ENCODE measurements at regions not wholly inside any gene's neighbourhood (a gene's known extent, or its start where the extent isn't known, plus 50 kb on each side); places are given as distances from the start of the nearest gene placed in this dataset.

GRCh38 chr7:124338861-124339260 is 306.0 kb upstream of the TMEM229A start:
- no peak for ATAC-seq
- Histone ChIP-seq H3K27me3 (no peaks in the 10 kb centered on the region), H3K4me1 (no peaks in the 10 kb centered on the region), H3K4me3 (no peak overlapping the region), H3K36me3 (no peaks in the 10 kb centered on the region), H3K27ac (no peak overlapping the region), H3K9me3 (no peaks in the 10 kb centered on the region)
- no peak for TF ChIP-seq CTCF (IDR thresholded peaks at IDR 0.05)
- DNase-seq = no peak
- intact Hi-C loops (cut with DNase I) = no loop called here
- FAIRE-seq = no peak
- WGBS, 2 donors = 45 to 59% methylated on average over 2 of the region's 2 CpGs

DNA sequence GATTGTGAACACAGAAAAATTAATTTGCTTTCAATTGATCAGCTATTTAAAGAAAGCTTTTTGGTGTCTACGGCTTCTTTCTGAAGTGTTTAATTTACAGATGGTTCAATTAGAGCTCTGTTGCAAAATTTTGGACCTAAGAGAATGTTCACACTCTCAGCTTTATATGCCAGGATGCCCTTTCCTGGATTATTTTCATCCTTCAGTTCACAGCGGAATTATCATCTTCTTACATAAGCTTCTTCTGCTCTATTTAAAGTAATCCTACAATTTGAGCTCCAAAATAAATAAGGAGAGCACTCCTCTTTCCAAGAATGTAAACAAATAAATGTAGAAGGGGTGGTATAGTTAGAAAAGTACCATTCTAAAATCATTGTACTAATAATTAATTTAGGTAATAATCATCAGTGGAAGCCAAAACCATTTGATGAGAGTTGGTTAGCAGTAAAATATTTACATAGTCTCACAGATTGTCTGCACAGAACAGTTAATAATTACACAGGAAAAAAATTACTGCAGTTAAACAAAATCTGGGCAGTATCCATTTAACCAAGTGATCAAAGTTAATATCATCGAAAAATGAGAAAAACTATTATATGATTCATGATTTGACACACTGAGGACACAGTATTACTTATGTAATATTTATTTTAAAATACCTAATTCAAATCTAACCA is 298.0 kb upstream of the TMEM229A start:
- H3K27ac ChIP-seq = no peak overlapping the region
- WGBS, 2 donors = 22% methylated on average over 3 of the region's 3 CpGs
- no peaks in the 10 kb centered on the region for H3K27me3 ChIP-seq
- no peaks in the 10 kb centered on the region for H3K9me3 ChIP-seq
- no peak for TF ChIP-seq CTCF (IDR thresholded peaks at IDR 0.05)
- no peaks in the 10 kb centered on the region for H3K4me1 ChIP-seq
- no peak for ATAC-seq
- no peak overlapping the region for H3K4me3 ChIP-seq
- DNase-seq = no peak
- H3K36me3 ChIP-seq = no peaks in the 10 kb centered on the region
- FAIRE-seq = no peak
- intact Hi-C loops (cut with DNase I) = no loop called here

DNA sequence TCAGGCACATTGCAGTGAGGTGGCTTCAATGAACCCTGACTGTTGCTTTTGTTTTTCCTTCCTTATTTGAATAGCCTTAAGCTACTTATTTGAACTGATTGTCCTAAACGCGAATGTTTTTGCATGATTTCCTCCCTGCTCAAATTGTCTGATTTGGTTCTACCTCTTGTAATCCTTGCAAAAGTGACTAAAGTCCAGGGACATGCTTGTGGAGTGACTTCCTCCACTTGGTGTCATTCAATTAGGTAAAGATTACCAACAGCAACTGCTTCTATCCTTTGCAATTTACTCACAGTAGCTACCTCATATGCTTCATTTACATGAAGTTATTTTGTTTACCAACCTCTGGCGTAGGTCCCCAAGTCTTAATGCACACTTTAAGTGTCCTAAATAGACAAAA is 295.9 kb upstream of the TMEM229A start:
- no peak for DNase-seq
- no peak for ATAC-seq
- Histone ChIP-seq H3K27me3 (no peaks in the 10 kb centered on the region), H3K36me3 (no peaks in the 10 kb centered on the region), H3K4me3 (no peak overlapping the region), H3K27ac (no peak overlapping the region), H3K4me1 (no peaks in the 10 kb centered on the region), H3K9me3 (no peaks in the 10 kb centered on the region)
- no peak for FAIRE-seq
- no peak for TF ChIP-seq CTCF (IDR thresholded peaks at IDR 0.05)
- intact Hi-C loops (cut with DNase I) = no loop called here
- 42 to 43% methylated on average over 3 of the region's 3 CpGs for WGBS, 2 donors

DNA sequence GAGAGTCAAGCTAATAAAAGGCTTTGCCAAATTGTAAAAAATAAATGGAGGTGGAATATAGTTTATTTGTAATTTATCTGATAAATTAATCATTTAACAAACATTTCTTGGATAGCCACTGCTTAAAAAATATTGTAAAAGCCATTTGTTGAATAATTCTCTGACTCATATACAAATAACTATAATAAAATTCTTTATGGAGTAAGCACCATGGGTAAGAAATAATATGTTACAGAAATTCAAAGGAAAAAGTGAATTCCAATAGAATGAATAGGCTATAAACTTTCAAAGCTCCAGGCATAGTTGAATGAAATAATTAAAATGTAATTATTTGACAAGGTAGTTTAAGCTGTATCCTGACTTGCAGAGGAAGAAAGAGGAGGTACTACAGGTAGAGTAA is 291.4 kb upstream of the TMEM229A start:
- DNase-seq (no peak), ATAC-seq (no peak), FAIRE-seq (no peak)
- TF ChIP-seq CTCF (IDR thresholded peaks at IDR 0.05) = no peak
- no peaks in the 10 kb centered on the region for H3K9me3 ChIP-seq
- H3K27me3 ChIP-seq = no peaks in the 10 kb centered on the region
- intact Hi-C loops (cut with DNase I) = no loop called here
- no peaks in the 10 kb centered on the region for H3K36me3 ChIP-seq
- no peaks in the 10 kb centered on the region for H3K4me1 ChIP-seq
- no peak overlapping the region for H3K27ac ChIP-seq
- no peak overlapping the region for H3K4me3 ChIP-seq

DNA sequence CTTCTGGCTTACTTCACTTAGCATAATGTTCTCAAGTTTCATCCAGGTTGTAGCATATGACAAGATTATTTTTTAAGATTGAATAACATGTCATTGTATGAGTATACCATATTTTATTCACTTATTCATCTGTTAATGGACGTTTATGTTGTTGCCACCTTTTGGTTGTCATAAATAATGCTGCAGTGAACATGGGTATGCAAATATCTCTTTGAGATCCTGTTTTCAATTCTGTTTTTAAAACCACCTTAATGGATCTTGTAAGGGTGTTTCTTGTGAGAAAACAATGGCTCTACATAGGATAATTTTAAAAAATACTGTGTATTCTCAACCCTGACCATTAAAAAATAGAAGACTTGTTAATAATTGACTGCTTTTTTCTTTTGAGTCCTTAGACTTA is 290.7 kb upstream of the TMEM229A start:
- Histone ChIP-seq H3K27ac (no peak overlapping the region), H3K4me1 (no peaks in the 10 kb centered on the region), H3K36me3 (no peaks in the 10 kb centered on the region), H3K27me3 (no peaks in the 10 kb centered on the region), H3K4me3 (no peak overlapping the region), H3K9me3 (no peaks in the 10 kb centered on the region)
- DNase-seq (no peak), FAIRE-seq (no peak), ATAC-seq (no peak)
- 17 to 25% methylated on average over 1 of the region's 1 CpG for WGBS, 2 donors
- intact Hi-C loops (cut with DNase I) = no loop called here
- no peak for TF ChIP-seq CTCF (IDR thresholded peaks at IDR 0.05)

All from pancreas (tissue), 10 donors.